ENCODE measurements at regions not wholly inside any gene's neighbourhood (a gene's known extent, or its start where the extent isn't known, plus 50 kb on each side); places are given as distances from the start of the nearest gene placed in this dataset.
"Not testable (repeated sequence)": the region's sequence is repeated elsewhere in the genome, so short reads cannot be mapped to it uniquely, and the experiment has no call there.

DNA sequence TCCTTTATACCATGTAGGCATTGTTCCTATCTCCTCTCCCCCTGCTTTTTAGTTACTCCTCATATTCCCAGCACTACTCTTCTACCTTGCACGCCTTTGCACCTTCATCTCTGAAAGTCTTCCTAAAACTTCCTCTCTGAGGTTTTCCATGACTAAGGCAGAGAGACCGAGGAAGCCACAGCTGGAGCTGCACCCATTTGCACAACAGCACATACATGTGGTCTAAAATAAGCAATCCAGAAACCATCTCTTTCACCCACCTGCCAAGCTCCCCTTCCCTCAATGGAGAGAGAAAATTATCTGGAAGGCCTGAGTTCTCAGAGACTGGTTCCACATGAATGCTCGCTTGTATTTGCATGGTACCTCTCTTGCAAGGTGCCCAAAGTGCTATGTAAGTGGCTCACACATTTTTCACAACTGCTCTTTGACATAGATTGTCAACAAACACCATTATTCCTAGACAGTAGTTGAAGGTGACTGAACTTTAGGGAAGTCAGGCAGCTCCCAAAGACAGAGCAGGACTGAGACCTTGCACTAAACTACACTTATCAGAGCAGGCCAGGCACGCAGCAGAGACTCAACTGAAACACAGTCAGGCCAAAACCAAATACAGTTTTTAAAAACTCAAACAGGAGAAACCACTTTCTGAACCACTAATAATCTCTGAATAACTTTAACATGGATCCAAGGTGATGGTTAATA is 313.2 kb downstream of the TFAP2A start:
- DNase-seq = no peak

DNA sequence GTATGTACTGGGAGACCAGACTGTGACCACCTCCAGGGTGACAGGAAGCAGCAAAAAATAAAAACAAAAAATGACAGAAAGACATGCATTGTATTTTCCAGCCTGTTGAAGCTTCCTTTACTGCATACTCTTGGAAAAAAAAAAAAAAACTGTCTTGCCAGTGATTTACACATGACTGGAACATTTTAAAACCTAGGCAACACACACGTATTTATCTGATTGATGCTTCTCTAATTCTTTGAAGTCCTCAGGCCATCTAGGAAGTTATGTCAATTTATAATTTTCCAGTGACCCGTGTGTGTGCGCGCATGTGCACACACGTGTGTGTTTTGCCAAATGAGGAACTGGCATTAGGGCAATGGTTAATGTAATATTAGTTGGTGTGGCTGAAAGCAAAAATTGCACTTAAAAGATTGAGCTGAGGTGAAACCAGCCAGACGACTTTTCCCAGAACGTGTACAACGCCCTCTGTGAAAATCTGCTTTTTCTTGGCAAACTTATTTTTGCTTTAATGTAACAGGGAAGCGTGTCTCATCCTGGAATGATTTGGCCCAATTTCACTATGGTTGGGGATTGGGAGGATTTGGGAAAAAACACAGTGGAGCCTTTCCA is 315.2 kb downstream of the TFAP2A start:
- no peak for DNase-seq

DNA sequence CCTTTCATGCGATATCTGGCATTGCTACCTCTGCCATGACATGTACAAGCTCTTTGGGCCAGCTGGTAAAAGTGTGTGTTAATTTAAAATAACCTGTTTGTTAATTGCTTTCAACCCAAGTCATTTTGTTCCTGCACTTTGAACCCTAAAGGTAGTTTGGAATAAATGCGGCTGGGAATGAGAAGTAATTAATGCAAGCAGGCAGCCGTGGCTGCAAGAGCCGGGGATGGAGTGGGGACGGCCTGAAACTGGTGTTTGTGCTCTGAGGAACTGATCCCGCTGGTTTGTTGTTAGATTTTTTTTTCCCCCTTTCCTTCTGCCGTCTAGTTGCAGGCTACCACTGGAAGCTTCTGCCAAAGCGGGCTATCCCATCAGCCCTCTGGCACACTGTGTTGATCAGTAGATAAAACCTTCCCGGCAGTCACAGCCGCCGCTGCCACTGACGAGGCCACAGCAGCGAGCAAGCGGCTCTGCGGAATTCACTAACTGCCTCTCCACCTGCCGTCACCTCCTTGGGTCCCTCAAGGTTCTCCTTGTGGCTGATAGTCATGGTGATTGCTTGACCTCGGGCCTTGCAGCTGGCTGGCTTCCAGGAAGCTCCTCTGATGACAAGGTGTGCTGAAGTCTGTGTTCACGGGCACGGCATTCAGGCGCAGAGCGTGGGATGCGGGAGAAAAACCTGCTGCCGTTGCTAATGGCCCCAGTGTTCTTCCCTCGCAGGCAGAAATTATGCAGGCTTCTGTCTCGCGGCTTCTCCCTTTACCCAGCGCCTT is 315.9 kb downstream of the TFAP2A start:
- DNase-seq = no peak

DNA sequence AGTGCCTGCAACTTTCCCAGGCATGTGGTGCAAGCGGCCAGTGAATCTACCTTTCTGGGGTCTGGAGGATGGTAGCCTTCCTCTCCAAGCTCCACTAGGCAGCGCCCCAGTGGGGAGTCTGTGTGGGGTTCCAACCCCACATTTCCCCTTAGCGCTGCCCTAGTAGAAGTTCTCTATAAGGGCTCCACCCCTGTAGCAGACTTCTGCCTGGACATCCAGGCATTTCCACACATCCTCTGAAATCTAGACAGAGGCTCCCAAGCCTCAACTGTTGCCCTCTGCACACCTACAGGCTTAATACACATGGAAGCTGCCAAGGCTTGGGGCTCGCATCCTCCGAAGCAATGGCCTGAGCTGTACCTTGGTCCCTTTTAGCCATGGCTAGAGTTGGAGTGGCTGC is 321.6 kb downstream of the TFAP2A start:
- DNase-seq = no peak

DNA sequence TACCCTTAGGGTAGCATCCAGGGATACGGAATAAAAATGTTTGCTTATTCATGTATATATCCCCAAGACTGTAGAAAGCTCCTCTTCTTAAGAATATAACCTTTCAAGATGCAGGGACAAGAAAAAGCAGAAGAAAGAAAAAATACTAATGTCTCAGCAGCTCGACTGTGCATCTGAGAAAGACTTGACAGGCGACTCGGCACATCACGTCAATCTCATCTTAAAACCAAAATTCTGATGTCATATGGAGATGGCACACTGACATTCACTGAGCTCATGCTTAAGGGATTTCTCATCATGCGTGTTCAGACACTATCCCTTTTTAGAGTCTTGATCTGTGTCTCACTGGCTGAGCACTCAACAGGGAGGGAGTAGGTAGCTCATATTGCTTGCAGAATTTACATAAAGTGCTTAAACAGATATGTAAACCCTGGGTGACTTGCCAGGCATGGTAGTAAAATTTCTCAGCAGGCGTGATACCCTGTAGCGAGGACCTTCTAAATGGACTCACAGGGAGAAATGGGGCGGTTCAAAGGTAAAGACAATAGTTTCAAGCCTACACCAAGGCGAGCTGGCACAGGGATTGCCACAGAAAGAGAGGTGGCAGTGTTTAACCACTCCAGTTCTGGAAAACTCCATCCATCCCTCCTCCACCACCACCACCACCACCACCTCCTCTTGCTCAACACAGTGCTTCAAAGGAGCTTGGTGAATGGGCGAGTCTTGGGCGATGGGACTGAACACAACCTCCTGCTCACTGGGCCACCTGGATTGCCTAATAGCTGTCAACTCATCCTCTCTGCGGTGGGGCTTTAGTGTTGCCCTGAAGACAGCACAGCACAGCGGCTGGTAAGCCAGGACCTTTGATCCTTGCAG is 330.5 kb downstream of the TFAP2A start:
- DNase-seq = no peak

DNA sequence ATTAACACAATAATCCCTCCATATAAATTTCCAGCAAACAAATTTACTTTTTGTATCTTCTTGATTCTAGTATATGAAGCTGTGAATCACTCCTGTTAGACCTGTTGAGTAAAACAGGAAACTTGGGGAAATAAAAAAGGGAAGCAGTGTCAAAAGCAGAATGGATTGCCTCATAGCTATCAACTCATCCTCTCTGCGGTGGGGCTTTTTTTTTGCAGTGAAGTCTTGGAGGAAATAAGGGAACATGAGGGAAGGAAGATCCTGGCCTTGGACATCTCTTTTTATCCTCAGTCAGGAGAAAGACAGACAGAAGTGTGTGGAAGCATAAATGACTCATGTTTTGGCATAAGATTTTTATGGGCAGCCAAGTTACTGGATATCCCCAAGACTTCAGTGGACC is 332.5 kb downstream of the TFAP2A start:
- no peak for DNase-seq

DNA sequence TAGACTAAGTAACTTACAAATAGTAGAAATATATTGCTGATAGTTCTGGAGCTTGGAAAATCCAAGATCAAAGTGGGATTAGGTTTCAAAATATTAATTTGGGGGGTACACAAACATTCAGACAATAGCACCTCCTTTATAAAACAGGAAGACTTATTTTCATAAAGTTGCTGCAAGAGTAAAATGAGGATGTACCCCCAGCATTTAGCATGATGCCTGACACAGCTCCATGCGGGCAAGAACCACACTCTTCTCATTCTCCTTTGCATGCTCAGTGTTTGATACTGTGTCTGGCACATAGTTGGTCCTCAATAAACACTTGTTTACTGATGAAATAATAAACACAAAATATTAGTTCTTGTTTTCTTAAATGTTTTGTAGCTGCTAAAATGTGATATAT is 332.9 kb downstream of the TFAP2A start:
- DNase-seq = no peak

DNA sequence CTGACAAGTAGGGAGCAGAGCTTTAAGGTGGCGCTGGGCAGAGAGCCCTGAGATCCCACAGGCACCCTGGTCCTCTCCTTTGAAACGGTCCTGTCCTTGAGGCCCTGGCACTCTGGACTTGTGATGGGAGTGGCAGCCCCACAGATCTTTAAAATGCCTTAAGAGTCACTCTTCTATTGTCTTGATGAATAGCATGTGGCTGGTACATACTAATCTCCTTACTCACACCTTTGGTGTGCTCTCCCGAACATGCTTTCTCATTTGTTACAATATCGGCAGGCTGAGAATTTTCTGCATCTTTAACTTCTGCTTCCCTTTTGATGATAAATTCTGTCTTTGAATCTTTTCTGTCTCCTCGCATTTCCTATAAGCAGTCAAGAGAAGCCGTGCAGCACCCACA is 333.8 kb downstream of the TFAP2A start:
- DNase-seq = no peak

DNA sequence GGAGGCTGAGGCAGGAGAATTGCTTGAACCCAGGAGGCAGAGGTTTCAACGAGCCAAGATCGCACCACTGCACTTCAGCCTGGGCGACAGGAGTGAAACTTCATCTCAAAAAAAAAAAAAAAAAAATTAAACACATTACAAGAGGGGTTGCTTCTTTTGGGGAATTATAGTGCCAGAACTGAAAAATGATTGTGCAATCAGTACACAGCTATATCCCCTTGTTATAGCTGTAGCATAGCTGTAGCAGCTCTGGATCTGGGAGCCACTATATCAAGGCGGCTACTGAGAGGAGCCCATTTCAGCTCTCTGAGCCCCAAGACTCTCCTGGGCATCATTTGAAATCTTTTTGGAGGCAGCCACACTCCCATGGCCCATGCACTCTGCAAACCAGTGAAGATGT is 334.3 kb downstream of the TFAP2A start:
- no peak for DNase-seq

DNA sequence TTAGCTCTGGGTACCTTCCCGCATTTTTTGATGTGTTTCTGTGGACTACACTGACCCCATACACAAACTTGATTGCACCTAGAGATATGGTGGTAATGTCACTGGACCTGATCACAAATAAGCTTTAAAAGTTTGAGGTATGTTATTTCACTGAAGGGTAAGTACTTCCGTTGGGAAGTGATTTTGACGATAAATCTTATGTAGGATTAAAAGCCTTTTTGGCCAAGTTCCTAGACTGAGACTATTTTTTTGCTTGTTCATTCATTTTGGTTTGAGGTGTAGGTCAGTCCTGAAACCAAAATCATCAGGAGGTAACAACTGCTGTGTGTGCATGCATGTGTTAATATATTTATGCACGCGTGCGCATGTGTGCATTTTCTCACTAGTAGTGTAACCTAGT is 336.3 kb downstream of the TFAP2A start:
- DNase-seq = no peak

DNA sequence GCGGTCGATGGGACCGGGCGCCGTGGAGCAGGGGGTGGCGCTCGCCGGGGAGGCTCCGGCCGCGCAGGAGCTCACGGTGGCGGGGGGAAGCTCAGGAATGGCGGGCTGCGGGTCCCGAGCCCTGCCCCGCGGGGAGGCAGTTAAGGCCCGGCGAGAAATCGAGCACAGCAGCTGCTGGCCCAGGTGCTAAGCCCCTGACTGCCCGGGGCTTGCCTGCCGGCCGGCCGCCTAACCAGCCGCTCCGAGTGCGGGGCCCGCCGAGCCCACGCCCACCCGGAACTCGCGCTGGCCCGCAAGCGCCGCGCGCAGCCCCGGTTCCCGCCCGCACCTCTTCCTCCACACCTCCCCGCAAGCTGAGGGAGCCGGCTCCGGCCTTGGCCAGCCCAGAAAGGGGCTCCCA is 340.1 kb downstream of the TFAP2A start:
- DNase-seq = not testable (repeated sequence)

DNA sequence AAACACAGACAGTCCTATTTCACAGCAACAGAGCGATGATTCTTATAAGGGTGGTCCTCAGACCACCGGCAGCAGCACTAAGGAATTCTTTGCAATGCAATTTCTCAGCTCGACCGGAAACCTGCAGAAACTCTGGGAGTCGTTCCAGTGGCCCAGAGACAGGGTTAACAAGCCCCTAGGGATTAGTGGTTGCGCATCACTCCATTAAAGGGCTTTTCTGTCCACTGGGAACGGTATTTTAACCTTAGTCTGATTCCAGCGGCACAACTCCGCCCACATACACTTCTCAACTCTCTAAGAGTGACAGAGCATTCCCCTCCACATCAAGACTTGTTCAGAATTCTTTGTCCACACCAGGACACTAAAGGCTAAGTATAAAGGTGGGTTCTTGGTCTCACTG is 341.5 kb downstream of the TFAP2A start:
- no peak for DNase-seq

DNA sequence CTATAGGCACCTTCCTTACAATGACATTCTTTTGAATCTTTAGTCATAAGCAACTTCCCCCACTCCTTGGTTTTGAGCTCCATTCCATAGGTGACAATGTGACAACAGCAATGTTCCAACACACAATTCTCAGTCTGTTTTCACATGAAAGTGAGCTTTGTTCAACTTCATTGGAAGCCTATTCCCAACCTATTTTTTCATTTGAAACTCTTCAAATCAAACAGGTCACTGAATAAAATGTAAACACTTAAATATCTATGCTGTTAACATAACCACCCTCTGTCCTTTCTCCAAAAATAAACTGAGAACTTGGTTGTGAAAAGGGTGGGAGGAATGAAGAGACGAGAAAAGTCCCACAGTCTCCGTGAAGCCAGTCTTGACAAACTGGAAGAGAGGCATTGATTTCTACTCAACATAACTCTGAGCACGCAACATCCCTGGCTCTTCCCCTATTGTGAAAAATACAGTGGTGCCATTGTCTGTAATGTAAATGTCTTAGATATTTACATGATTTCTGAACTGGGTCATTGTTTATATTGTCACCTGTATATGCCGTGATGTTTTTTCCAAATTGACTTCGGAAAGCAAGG is 343.1 kb downstream of the TFAP2A start:
- DNase-seq = no peak

DNA sequence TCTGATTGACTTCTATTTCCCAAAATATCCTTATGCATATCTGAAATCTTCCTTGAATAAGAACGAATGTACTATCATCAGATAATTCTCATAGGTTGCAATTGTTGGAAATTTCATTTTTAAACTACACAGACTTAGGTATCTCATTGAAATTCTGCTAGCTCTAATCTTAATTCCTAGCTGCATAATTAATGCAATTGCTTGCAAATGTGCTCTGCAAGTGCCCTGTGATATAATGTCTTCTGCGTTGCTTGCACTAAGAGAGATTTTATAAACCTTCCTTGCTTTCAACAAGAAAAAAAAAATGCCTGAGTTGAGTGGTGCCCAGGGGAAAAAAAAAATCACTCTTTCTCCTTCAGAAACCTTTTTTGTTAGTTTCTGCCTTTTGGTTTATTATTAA is 354.9 kb downstream of the TFAP2A start:
- no peak for DNase-seq

DNA sequence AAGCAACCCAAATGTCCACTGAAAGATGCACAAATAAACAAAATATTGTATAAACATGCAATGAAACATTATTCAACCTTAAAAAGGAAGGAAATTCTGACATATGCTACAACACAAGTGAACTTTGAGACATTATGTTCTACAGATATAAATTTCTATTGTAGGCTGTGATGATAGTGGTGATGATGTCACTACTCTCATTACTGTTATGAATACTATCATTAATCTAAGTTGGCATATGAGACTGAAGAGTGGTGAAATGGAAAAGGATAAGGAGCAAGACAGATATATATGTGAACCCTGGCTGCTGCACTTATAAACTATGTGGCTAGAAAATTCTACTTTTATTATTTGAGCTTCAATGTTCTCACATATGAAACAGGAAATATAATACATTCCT is 360.2 kb downstream of the TFAP2A start:
- DNase-seq = no peak

DNA sequence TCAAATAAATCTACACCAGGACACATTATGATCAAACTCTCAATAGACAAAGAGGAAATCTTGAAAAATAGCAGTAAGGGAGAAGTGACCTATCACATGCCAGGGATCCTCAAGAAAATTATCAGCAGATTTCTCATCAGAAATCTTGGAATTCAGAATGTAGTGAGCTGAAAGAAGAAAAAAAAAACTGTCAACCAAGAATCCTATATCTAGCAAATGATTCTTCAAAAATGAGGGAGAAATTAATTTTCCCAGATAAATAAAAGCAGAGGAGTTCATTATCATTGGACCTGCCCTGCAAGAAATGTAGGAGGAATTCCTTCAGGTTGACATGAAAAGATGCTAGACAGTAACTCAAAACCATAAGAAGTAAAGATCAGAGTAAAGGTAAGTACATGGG is 363.6 kb downstream of the TFAP2A start:
- no peak for DNase-seq

DNA sequence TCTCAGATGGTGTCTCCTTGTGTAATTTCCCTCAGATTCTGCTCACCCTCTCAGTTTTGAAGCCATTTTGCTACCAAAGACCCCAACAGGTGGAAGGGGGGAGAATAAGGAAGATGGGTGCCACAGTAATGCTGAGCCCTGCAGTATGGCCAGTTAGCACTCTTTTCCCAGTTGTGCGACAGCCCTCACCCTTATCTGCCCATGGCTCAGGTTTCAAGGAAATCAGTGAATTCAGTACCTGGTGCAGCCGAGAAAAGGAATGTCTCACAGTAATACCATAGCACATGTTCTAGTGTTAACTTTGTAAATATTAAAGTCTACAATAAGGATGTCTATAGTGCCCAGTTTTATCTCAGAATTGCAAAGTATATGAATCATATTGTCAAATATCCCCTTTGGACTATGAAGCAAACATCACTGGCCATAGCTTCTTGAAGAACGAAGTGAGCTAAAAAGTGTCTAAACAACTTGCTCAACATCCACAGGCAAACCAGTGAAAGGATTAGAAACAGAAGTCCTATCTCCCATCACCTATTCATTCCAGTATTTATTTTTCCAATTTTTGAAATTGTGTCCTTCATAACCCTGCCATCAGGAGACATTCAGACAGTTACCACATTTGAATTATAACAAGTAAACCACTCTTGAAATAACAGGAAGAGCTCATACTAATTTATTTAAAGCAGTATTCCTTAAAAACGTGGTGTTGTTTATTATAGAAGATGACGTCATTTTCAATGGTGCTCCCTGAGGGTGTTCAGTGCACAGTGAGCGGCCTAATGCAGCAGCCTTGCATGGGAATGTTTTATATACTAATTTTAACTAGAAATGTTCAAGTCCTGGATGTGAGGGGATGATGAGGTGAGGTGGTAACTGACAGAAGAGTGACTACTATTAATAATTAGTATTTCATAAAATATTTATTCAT is 366.2 kb downstream of the TFAP2A start:
- no peak for DNase-seq

DNA sequence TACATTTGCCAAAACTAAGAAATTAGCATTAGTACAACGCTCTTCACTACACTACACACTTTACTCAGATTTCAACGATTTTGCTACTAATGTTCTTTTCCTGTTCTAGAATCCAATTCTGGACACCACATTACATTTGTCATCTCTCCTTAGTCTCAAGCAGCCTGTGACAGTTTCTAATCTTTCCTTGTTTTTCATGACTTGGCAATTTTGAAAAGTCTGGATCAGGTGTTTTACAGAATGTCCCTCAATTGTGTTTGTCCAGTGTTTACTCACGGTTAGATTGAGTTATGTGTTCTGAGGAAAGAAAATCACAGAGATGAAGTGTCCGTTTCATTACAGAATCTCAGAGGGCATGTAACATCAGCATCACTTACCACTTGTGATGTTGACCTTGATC is 372.6 kb downstream of the TFAP2A start:
- DNase-seq = no peak

DNA sequence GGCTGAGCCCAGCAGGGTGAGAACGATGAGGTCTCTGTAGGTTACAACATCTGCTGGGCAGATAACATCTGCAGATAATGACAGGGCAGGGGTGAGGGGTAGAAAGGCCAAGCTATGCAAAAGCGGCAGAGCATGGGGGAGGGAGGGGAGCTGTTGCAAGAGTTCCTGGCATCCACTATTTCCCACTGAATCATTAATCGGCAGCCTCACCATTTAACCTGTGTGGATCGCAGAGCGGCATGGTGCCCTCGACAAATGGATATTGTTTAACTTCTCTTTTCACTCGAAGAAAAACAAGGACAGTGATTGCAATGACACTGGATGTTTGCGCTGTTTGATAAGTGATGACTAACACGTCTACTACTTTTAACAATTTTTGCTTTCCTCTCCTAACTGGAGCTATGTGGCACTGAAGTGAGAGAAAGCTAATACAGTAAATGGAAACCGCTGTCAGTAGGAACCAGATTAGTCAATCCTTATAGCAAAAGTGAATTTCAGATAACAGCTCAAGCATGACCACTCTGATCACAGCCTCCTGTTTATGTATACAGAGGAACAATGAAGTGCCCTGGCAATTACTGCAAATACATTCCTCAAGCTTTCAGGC is 381.5 kb downstream of the TFAP2A start:
- DNase-seq = no peak

DNA sequence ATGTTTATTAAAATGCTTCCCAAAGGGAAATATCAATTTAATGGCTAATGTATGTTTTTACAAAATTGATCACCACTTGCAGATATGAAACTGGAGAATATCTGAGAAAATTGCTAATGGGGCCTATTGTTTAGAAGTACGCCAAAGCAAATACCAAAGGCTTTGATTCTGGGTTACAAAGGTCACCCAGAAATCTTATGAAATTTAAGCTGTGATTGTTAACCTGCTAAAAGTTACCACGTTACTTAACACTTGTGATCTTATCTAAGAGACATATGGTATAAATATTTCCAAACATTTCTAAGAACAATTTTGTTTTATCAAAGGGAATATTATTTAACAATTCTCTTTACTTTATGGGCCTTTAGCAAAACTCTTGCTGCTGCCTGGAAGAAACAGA is 383.3 kb downstream of the TFAP2A start:
- DNase-seq = no peak

DNA sequence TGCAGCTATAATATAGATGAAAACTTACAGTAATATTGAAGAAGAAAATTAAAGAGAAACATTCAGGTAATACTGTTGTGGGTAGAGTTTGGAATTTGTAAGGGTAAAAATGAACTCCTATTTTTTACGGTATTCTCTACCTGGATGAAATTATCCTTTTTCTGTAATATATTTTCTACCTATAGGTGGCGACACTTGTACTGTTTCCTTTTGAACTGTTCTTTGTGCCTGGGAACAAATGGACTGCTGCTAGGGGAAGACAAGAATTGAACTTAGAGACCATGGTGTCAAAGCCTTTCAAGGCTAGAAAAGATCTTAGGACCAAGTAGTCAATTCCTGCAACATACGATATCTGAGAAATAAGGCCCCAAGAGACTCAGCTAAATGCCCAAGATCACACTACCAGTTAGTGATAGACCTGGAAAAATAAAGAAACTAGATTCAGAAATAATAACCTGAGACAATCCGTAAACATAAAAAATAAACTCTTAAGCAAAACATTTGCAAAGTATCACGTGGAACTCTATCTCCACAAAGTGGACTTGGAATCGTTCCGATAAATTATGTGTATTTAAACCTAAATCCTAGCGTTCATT is 383.8 kb downstream of the TFAP2A start:
- DNase-seq = no peak
